ENCODE measurements at regions not wholly inside any gene's neighbourhood (a gene's known extent, or its start where the extent isn't known, plus 50 kb on each side); places are given as distances from the start of the nearest gene placed in this dataset.

- TF ChIP-seq CTCF (conservative IDR thresholded peaks at IDR 0.05 in 1 of 2, IDR thresholded peaks at IDR 0.05 in 1 of 2; ENCODE audit: extremely low read depth in 1 of 2, insufficient read depth in 1 of 2, low read depth in 1 of 2, low read length in 2 of 2) (no peak), EZH2 (IDR thresholded peaks at IDR 0.05; ENCODE audit: borderline replicate concordance, low read length) (no peak)
These were observed 170.6 kb upstream of the GLI2 start for GRCh38 chr2:120565095-120565460.
